OCI-LY1 (cell line): ENCODE measurements at regions not wholly inside any gene's neighbourhood (a gene's known extent, or its start where the extent isn't known, plus 50 kb on each side); places are given as distances from the start of the nearest gene placed in this dataset.

ENCODE experiments used
- CTCF ChIP-seq: fragments of 200-600 bp; sonication (generic), shearing (Covaris generic); IDR thresholded peaks from 2 replicates; pipeline ENCODE4 v1.5.1; 2017; ENCODE audit warnings: mild to moderate bottlenecking, antibody characterized with exemption, low read length, moderate library complexity, mixed read lengths
- EZH2 ChIP-seq: fragments of 200-600 bp; sonication (generic), shearing (Covaris generic); IDR thresholded peaks from 2 replicates; pipeline ENCODE4 v1.8.0; 2017; ENCODE audit warnings: borderline replicate concordance, mixed run types, mild to moderate bottlenecking, antibody characterized with exemption, low read length, moderate library complexity, mixed read lengths

DNA sequence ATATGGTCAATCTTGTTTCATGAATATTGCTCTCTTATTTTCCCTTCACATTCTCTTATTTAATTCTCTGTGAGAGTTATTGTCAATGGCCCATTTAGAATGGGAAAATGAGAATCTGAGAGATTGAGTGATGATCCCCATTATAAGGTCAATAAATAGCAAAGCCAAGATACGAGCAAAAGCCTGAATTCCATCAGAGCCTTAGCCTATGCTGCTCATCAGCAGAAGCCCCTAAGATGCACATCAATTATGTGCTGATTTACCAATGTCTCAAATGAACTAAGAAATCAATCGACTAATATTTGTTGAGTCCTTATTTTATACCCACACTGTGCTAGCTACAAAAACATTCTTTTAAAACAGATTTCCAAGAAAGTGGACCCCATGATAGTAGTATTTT, 330.8 kb upstream of the DDI1 start:
- TF ChIP-seq CTCF, result no peak
- no peak for TF ChIP-seq EZH2
